HS-5 (cell line): ENCODE measurements at regions not wholly inside any gene's neighbourhood (a gene's known extent, or its start where the extent isn't known, plus 50 kb on each side); places are given as distances from the start of the nearest gene placed in this dataset.
"Not testable (repeated sequence)": the region's sequence is repeated elsewhere in the genome, so short reads cannot be mapped to it uniquely, and the experiment has no call there.

Source experiments
- DNase-seq: peaks from one replicate; pipeline ENCODE4 v3.0.0-alpha.2; 2012; ENCODE audit warnings: low read depth

DNA sequence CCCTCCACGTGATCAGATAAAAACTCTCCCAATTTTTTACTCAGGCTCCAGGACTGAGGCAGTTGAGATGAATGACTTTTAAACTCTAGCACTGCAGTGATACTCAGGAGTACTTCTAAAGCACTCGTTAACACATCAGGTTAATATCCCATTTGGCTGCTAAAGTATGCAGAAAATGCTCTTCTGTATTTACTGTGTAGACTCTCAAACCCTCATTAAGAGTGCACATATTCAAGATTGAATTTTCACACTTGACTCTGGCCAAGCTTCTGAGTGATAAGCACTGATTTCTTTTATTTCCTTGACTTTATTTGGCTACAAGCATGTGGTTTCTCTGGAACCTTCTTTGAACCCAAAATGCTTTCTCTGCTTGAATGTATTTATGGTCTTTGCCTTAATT, 392.3 kb upstream of the NECTIN3 start:
- no peak for DNase-seq

DNA sequence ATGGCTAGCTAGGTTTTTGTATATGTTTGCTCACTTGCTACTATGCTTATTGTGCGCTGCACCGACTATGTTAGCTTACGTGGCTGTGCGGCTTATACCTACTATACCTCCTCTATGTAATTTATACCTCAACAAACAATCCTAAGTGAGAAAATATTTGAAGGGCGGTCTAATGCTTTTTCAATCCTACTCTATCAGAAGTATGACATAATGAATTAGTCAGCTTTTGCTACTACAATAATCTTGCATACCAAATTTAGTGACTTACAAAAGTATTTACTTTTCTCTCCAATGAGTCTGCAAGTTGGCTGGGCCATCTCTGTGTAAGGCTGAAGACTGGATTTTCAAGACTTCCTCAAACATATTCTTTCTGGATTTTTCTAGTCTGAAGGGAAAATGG, 391.2 kb upstream of the NECTIN3 start:
- DNase-seq: no peak

GRCh38 chr3:110684466-110684865, 387.1 kb upstream of the NECTIN3 start:
- no peak for DNase-seq

- DNase-seq: no peak
Observed at GRCh38 chr3:110685630-110686029, 386.0 kb upstream of the NECTIN3 start.

DNA sequence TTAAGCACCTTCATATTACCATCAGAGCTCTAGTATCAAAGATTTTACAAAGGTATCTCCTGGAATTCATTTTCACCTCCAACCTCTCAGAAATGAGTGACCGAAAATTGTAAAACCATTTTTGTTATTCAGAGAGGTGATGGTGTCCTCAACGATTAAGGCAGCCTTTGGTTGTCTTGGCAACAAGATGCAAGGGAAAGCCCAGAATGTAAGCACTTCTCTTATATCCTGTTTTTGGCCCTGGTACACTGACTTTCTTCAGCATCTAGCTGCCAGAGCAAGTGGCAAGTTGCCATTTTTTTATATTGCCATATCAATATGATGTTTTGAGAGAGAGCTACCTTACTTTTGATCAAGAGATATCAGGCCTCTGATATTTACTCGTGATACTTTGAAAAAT, 384.9 kb upstream of the NECTIN3 start:
- DNase-seq: no peak

- DNase-seq: no peak
Observed at GRCh38 chr3:110687138-110687537, 384.5 kb upstream of the NECTIN3 start.

GRCh38 chr3:110697961-110698360, 373.7 kb upstream of the NECTIN3 start:
- DNase-seq: no peak

DNA sequence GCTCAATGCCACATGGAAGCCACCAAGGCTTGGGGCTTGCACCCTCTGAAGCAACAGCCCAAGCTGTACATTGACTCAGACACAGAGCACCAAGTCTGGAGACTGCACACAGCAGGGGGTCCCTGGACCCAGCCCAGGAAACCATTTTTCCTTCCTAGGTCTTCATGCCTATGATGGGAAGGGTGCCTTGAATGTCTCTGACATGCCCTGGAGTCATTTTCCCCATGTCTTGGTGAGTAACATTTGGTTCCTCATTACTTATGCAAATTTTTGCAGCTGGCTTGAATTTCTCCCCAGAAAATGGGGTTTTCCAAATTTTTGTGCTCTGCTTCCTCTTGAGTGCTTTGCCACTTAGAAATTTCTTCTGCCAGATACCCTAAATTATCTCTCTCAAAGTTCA, 367.3 kb upstream of the NECTIN3 start:
- DNase-seq: not testable (repeated sequence)

GRCh38 chr3:110708156-110708555, 363.5 kb upstream of the NECTIN3 start:
- no peak for DNase-seq

DNA sequence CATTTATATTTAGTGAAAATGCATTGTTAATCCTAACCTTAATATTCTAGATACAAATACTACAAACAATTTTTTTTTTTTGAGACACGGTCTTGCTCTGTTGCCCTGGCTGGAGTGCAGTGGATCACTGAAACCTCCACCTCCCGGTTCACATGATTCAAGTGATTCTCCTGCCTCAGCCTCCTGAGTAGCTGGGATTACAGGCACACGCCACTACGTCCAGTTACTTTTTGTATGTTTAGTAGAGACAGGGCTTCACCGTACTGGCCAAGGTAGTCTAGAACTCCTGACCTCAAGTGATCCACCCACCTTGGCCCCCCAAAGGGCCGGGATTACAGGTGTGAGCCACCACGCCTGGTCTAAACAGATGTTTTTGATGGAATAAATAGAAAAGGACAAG, 361.5 kb upstream of the NECTIN3 start:
- DNase-seq: no peak

GRCh38 chr3:110710603-110711002, 361.0 kb upstream of the NECTIN3 start:
- DNase-seq: no peak

GRCh38 chr3:110711130-110711832, 360.3 kb upstream of the NECTIN3 start:
- no peak for DNase-seq

GRCh38 chr3:110711851-110712516, 359.6 kb upstream of the NECTIN3 start:
- no peak for DNase-seq

DNA sequence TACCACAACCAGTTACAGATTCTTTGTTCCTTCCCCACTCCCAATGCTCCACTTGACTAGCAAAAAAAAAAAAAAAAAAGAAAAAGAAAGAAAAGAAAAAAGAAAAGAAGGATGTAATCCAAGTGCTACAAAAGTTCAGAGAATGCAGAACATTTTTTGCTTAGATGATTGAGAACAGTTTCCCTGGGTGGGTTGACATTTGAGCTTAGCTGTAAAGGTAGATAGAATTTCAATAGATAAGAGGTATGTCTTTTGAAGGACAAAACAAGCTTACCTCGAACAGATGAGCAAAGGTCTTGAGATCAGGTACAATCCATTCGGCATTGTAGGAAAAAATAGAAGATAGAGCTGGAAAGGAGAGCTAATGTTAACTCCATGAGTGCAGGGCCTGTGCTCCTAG, 344.6 kb upstream of the NECTIN3 start:
- DNase-seq: no peak

DNA sequence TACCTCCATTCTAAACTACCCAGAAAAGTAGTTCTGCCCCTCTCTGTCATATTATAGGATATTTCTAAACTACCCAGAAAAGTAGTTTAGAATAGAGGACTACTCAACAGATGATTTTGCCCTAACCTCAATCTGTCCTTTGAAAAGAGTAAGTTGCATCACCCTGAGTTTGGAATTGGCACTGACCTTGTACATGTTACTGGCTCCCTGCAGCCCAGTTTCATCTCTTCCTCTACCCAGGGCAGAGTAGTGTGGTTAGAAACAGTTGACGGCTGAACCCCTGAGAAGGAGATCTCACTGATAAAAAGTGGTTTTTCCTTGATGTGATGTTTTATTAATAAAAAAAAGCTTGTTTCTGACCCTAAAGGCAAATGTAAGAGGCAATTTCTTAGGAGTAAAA, 340.5 kb upstream of the NECTIN3 start:
- DNase-seq: no peak

- DNase-seq: no peak
Observed at GRCh38 chr3:110732420-110732819, 339.2 kb upstream of the NECTIN3 start.

DNA sequence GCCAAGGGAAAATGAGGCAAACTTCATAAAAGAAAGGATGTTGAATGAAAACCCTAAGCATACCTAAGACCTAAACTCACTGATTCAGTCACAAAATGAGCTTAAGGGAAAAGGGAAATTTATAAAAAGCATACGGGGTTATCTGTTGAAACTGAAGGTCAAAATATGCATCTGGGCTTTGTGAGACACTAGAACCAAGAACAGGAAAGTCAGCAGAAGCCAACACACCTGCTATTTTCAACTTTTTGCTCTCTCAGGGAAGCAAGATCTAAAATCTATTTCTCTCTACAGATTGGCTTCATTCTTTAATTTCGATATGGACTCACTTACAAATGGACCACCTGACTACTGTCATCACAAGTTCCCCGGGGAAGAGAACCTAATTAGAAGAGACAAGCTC, 338.6 kb upstream of the NECTIN3 start:
- no peak for DNase-seq

DNA sequence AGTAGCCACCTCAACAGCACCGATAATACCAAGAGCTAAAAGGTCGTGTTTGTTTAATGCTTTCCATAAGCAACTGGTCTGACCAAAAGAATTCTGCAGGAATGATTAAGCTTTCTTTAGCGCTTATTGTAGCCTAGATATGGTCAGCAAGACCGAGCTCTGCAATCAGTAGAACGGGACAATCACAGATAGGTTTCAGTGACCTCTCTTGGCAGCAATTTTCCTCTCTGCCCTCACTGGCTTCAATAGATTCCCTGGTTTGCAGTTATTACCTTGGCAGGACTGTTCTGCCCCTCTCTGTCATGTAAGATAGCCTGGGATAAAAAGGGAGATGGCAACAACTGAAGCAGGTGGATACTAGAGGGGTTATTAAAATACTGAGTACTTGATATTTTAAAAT, 337.1 kb upstream of the NECTIN3 start:
- DNase-seq: no peak

DNA sequence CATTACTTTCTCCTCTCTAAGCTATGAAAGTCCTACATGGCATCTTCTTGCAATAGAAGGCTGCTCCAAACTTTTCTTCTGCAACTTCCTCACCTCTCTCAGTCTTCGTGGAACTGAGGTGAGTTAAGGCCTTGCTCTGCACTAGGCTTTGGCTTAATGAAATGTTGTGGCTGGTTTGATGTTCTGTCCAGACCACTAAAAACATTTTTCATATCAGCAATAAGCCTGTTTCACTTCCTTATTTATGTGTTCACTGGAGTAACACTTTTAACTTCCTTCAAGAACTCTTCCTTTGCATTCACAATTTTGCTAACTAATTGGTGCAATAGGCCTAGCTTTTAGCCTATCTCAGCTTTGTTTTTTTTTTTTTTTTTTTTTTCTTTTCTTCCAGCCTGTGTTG, 335.3 kb upstream of the NECTIN3 start:
- no peak for DNase-seq

- no peak for DNase-seq
Observed at GRCh38 chr3:110738531-110738930, 333.1 kb upstream of the NECTIN3 start.

- DNase-seq: no peak
Observed at GRCh38 chr3:110741891-110742290, 329.7 kb upstream of the NECTIN3 start.

- DNase-seq: no peak
Observed at GRCh38 chr3:110743202-110743601, 328.4 kb upstream of the NECTIN3 start.

GRCh38 chr3:110743984-110744383, 327.6 kb upstream of the NECTIN3 start:
- no peak for DNase-seq

GRCh38 chr3:110744723-110745122, 326.9 kb upstream of the NECTIN3 start:
- DNase-seq: no peak
